HepG2 (cell line): ENCODE measurements at regions not wholly inside any gene's neighbourhood (a gene's known extent, or its start where the extent isn't known, plus 50 kb on each side); places are given as distances from the start of the nearest gene placed in this dataset.

Source experiments
- ARID5B ChIP-seq: IDR thresholded peaks from 2 replicates; pipeline ENCODE4 v1.4.0; 2020; ENCODE audit warnings: mild to moderate bottlenecking, missing genetic modification reagents
- BCL3 ChIP-seq: sonication (generic); formaldehyde crosslinking; IDR thresholded peaks from 2 replicates; pipeline ENCODE4 v1.5.1; 2020; ENCODE audit warnings: mild to moderate bottlenecking, missing genetic modification reagents, moderate library complexity
- CTCF ChIP-seq: sonication (generic); formaldehyde crosslinking; IDR thresholded peaks from 2 replicates; pipeline ENCODE4 v1.5.0; 2020; ENCODE audit warnings: mild to moderate bottlenecking, missing genetic modification reagents, moderate library complexity
- NR2F1 ChIP-seq, 2 experiments: fragments of 450-650 bp in 1 of 2; formaldehyde crosslinking in 1 of 2; IDR thresholded peaks; 2 replicates each; pipeline versions ENCODE4 v1.5.0 to v1.6.1; 2016 to 2020; ENCODE audit warnings: mild to moderate bottlenecking in 1 of 2, missing compliant biosample characterization in 1 of 2, missing genetic modification reagents in 1 of 2, moderate library complexity in 1 of 2
- POLR2AphosphoS5 ChIP-seq: IDR thresholded peaks from 2 replicates; pipeline ENCODE4 v1.6.1; 2012; ENCODE audit warnings: low read depth, low read length
- PRPF4 ChIP-seq: fragments of 200-400 bp; formaldehyde crosslinking; IDR thresholded peaks from 2 replicates; pipeline ENCODE4 v1.6.1; 2016; ENCODE audit warnings: low read length, low read depth; ENCODE audit not compliant: poor library complexity, severe bottlenecking
- REST ChIP-seq, 2 experiments: IDR thresholded peaks; 2 replicates each; pipeline ENCODE4 v1.6.1; 2011 to 2012; ENCODE audit warnings: low read length in 2 of 2, borderline replicate concordance in 1 of 2, low read depth in 1 of 2, mild to moderate bottlenecking in 1 of 2, moderate library complexity in 1 of 2
- SIX4 ChIP-seq: sonication (generic); formaldehyde crosslinking; IDR thresholded peaks from 2 replicates; pipeline ENCODE4 v1.4.0; 2020; ENCODE audit warnings: missing genetic modification reagents
- TAF1 ChIP-seq: sonication (generic); formaldehyde crosslinking; IDR thresholded peaks from 2 replicates; pipeline ENCODE4 v1.4.0; 2020; ENCODE audit warnings: missing genetic modification reagents
- THAP7 ChIP-seq: sonication (generic); formaldehyde crosslinking; IDR thresholded peaks from 2 replicates; pipeline ENCODE4 v1.8.1; 2023; ENCODE audit warnings: mild to moderate bottlenecking, missing genetic modification reagents
- ZNF224 ChIP-seq: sonication (generic); formaldehyde crosslinking; IDR thresholded peaks from 2 replicates; pipeline ENCODE4 v1.5.0; 2020; ENCODE audit warnings: mild to moderate bottlenecking, missing genetic modification reagents
- ZNF704 ChIP-seq: sonication (generic); formaldehyde crosslinking; IDR thresholded peaks from 2 replicates; pipeline ENCODE4 v1.8.1; 2023; ENCODE audit warnings: mild to moderate bottlenecking, inconsistent platforms, moderate library complexity, missing genetic modification reagents, borderline replicate concordance
- ZNF775 ChIP-seq: sonication (generic); formaldehyde crosslinking; IDR thresholded peaks from 2 replicates; pipeline ENCODE4 v1.4.0; 2020; ENCODE audit warnings: missing genetic modification reagents, mild to moderate bottlenecking, moderate library complexity, borderline replicate concordance

GRCh38 chr4:138404801-138405200 lies 162.7 kb upstream of the SLC7A11 start:
- TF ChIP-seq NR2F1 (CRISPR knock-in tag; IDR thresholded peaks at IDR 0.05) (no peak), SIX4 (CRISPR knock-in tag) (no peak), THAP7 (CRISPR knock-in tag) (no peak), POLR2AphosphoS5 (no peak), TAF1 (CRISPR knock-in tag) (no peak), ZNF704 (CRISPR knock-in tag) (no peak), REST (IDR thresholded peaks at IDR 0.05; ENCODE audit: borderline replicate concordance in 1 of 2, low read depth in 1 of 2, low read length in 2 of 2) (no peak), ZNF224 (CRISPR knock-in tag) (no peak), BCL3 (CRISPR knock-in tag) (no peak), ARID5B (CRISPR knock-in tag) (no peak), PRPF4 (no peak), CTCF (CRISPR knock-in tag) (no peak), ZNF775 (CRISPR knock-in tag) (no peak)
